IMR-90 (cell line): ENCODE measurements at regions not wholly inside any gene's neighbourhood (a gene's known extent, or its start where the extent isn't known, plus 50 kb on each side); places are given as distances from the start of the nearest gene placed in this dataset.

Experiments used
- ATAC-seq: fragments of 200-7000 bp; cut with Tn5 transposase; 2 replicates; pipeline ENCODE4 v1.9.1; 2020; ENCODE audit warnings: low read depth, mild to moderate bottlenecking, moderate library complexity
- BruUV-seq: library from RNA; stranded (reverse); fragments of 400-500 nt; replicated peaks from 2 replicates; lab custom pipeline; 2021; lab: Mats Ljungman, UMichigan
- CTCF ChIA-PET: fragments of 300-600 bp; formaldehyde crosslinking; extraction: SDS; loops from one replicate; lab custom pipeline; 2021; ENCODE audit warnings: antibody characterized with exemption; lab: Yijun Ruan, JAX
- POLR2A ChIA-PET: fragments of 300-600 bp; sonication (Branson Sonifier 250); formaldehyde crosslinking; loops from one replicate; lab custom pipeline; 2022; ENCODE audit warnings: antibody characterized with exemption; ENCODE audit not compliant: unreplicated experiment; lab: Charles Lee
- DNase-seq: peaks from one replicate; pipeline ENCODE4 v3.0.0; 2013
- H2AFZ ChIP-seq: replicated peaks from 2 replicates; pipeline ENCODE3; 2013; ENCODE audit warnings: low read length, mild to moderate bottlenecking; ENCODE audit not compliant: poor library complexity
- H2AK5ac ChIP-seq: 2 replicates; pipeline ENCODE4 v1.6.1; 2013; ENCODE audit warnings: low read depth, low read length, inconsistent platforms
- H2AK9ac ChIP-seq: replicated peaks from 2 replicates; pipeline ENCODE3; 2013; ENCODE audit warnings: mild to moderate bottlenecking, low read depth, low read length, moderate library complexity; ENCODE audit not compliant: poor library complexity
- H2BK120ac ChIP-seq: 2 replicates; pipeline ENCODE4 v1.6.1; 2013; ENCODE audit warnings: low read depth, low read length, inconsistent platforms
- H2BK15ac ChIP-seq: 3 replicates; pipeline ENCODE4 v1.6.1; 2013; ENCODE audit warnings: low read depth, low read length, inconsistent platforms
- H2BK20ac ChIP-seq: 2 replicates; pipeline ENCODE4 v1.6.1; 2013; ENCODE audit warnings: low read depth, mild to moderate bottlenecking, inconsistent platforms, low read length, moderate library complexity
- H2BK5ac ChIP-seq: 2 replicates; pipeline ENCODE4 v1.6.1; 2013; ENCODE audit warnings: mild to moderate bottlenecking, low read depth, low read length, inconsistent platforms; ENCODE audit not compliant: poor library complexity, severe bottlenecking
- H3K14ac ChIP-seq: replicated peaks from 2 replicates; pipeline ENCODE4 v1.6.1; 2013; ENCODE audit warnings: low read depth, low read length, inconsistent platforms
- H3K18ac ChIP-seq: 2 replicates; pipeline ENCODE4 v1.6.1; 2013; ENCODE audit warnings: low read depth, low read length, control low read depth
- H3K23ac ChIP-seq: 2 replicates; pipeline ENCODE4 v1.6.1; 2013; ENCODE audit warnings: low read depth, low read length, inconsistent platforms
- H3K27ac ChIP-seq: 2 replicates; pipeline ENCODE4 v1.5.1; 2013; ENCODE audit warnings: mild to moderate bottlenecking, control low read depth, low read length; ENCODE audit not compliant: insufficient read depth
- H3K27me3 ChIP-seq: 2 replicates; pipeline ENCODE4 v1.6.1; 2013; ENCODE audit warnings: low read length; ENCODE audit not compliant: control insufficient read depth, insufficient read depth
- H3K36me3 ChIP-seq: 2 replicates; pipeline ENCODE4 v1.6.1; 2013; ENCODE audit warnings: low read length, mixed read lengths; ENCODE audit not compliant: control insufficient read depth, insufficient read depth
- H3K4ac ChIP-seq: 2 replicates; pipeline ENCODE4 v1.6.1; 2013; ENCODE audit warnings: low read depth, low read length, inconsistent platforms
- H3K4me1 ChIP-seq: 2 replicates; pipeline ENCODE4 v1.6.1; 2013; ENCODE audit warnings: low read length, mixed read lengths; ENCODE audit not compliant: control insufficient read depth, insufficient read depth
- H3K4me2 ChIP-seq: 2 replicates; pipeline ENCODE4 v1.6.1; 2013; ENCODE audit warnings: low read depth, mild to moderate bottlenecking, control low read depth, low read length, moderate library complexity
- H3K4me3 ChIP-seq: 2 replicates; pipeline ENCODE4 v1.5.1; 2013; ENCODE audit warnings: low read depth, mild to moderate bottlenecking, control low read depth, low read length, moderate library complexity; ENCODE audit not compliant: insufficient read depth
- H3K56ac ChIP-seq: 2 replicates; pipeline ENCODE4 v1.6.1; 2013; ENCODE audit warnings: low read length, inconsistent platforms; ENCODE audit not compliant: insufficient read depth; ENCODE audit errors: extremely low read depth
- H3K79me1 ChIP-seq, 2 experiments: 2 replicates each; pipeline ENCODE4 v1.6.1; 2013; ENCODE audit warnings: low read length in 2 of 2, inconsistent platforms in 1 of 2, low read depth in 1 of 2
- H3K9ac ChIP-seq: 2 replicates; pipeline ENCODE4 v1.6.1; 2013; ENCODE audit warnings: low read depth, low read length, control low read depth
- H3K9me1 ChIP-seq: 2 replicates; pipeline ENCODE4 v1.6.1; 2013; ENCODE audit warnings: low read length, inconsistent platforms; ENCODE audit not compliant: insufficient read depth
- H3K9me3 ChIP-seq: 2 replicates; pipeline ENCODE4 v1.6.1; 2013; ENCODE audit warnings: low read length; ENCODE audit not compliant: control insufficient read depth, insufficient read depth
- H4K20me1 ChIP-seq: 2 replicates; pipeline ENCODE4 v1.6.1; 2013; ENCODE audit warnings: low read length, inconsistent platforms; ENCODE audit not compliant: insufficient read depth
- H4K5ac ChIP-seq: 2 replicates; pipeline ENCODE4 v1.6.1; 2013; ENCODE audit warnings: mild to moderate bottlenecking, low read depth, low read length, control low read depth
- H4K8ac ChIP-seq, 2 experiments: 2 replicates each; pipeline ENCODE4 v1.6.1; 2013; ENCODE audit warnings: low read depth in 2 of 2, low read length in 2 of 2, control low read depth in 1 of 2, inconsistent platforms in 1 of 2
- H4K91ac ChIP-seq: 2 replicates; pipeline ENCODE4 v1.6.1; 2013; ENCODE audit warnings: low read depth, low read length, inconsistent platforms; ENCODE audit not compliant: insufficient read depth
- BHLHE40 ChIP-seq: fragments of 150-350 bp; IDR thresholded peaks from 2 replicates; pipeline ENCODE4 v1.6.1; 2016; ENCODE audit warnings: mild to moderate bottlenecking, low read depth, low read length
- CEBPB ChIP-seq: IDR thresholded peaks from 2 replicates; pipeline ENCODE4 v1.6.1; 2012; ENCODE audit warnings: low read depth, low read length, improper control_type of control experiment
- CHD1 ChIP-seq: IDR thresholded peaks from 2 replicates; pipeline ENCODE4 v1.6.1; 2012; ENCODE audit warnings: low read depth, low read length, improper control_type of control experiment
- FOS ChIP-seq: fragments of 150-350 bp; IDR thresholded peaks from 2 replicates; pipeline ENCODE4 v1.6.1; 2016; ENCODE audit warnings: low read depth, low read length
- MAFK ChIP-seq: IDR thresholded peaks from 2 replicates; pipeline ENCODE4 v1.6.1; 2012; ENCODE audit warnings: low read depth, low read length, improper control_type of control experiment
- MAZ ChIP-seq: IDR thresholded peaks from 2 replicates; pipeline ENCODE4 v1.6.1; 2012; ENCODE audit warnings: low read depth, mild to moderate bottlenecking, low read length, improper control_type of control experiment, moderate library complexity, borderline replicate concordance
- MXI1 ChIP-seq: IDR thresholded peaks from 2 replicates; pipeline ENCODE4 v1.6.1; 2012; ENCODE audit warnings: low read depth, mild to moderate bottlenecking, low read length, moderate library complexity, borderline replicate concordance
- NFE2L2 ChIP-seq: fragments of 150-350 bp; IDR thresholded peaks from 2 replicates; pipeline ENCODE4 v1.6.1; 2016; ENCODE audit warnings: low read depth, mild to moderate bottlenecking, low read length
- POLR2A ChIP-seq: IDR thresholded peaks from 2 replicates; pipeline ENCODE4 v1.6.1; 2012; ENCODE audit warnings: mild to moderate bottlenecking, low read depth, low read length
- RAD21 ChIP-seq: IDR thresholded peaks from 2 replicates; pipeline ENCODE4 v1.6.1; 2012; ENCODE audit warnings: low read length, improper control_type of control experiment
- RCOR1 ChIP-seq: IDR thresholded peaks from 2 replicates; pipeline ENCODE4 v1.6.1; 2012; ENCODE audit warnings: mild to moderate bottlenecking, low read length, improper control_type of control experiment; ENCODE audit not compliant: insufficient replicate concordance
- RFX5 ChIP-seq: IDR thresholded peaks from 2 replicates; pipeline ENCODE4 v1.8.0; 2012; ENCODE audit warnings: low read depth, mild to moderate bottlenecking, low read length, moderate library complexity
- SMC3 ChIP-seq: fragments of 150-350 bp; IDR thresholded peaks from 2 replicates; pipeline ENCODE4 v1.6.1; 2016; ENCODE audit warnings: low read depth, mild to moderate bottlenecking, antibody characterized with exemption, low read length, moderate library complexity
- WGBS, 2 experiments: methylation state at CpG; one replicate each; pipeline versions ENCODE4 v1.1.5 to v1.1.7; 2013; ENCODE audit warnings: missing lambda C conversion rate in 2 of 2; ENCODE audit not compliant: insufficient read length in 1 of 2; ENCODE audit errors: extremely low coverage in 2 of 2; 5-methylcytosine and 5-hydroxymethylcytosine counted together
- dilution Hi-C: fragments of 300-500 bp; cut with HindIII; formaldehyde crosslinking; loops from one replicate; pipeline ENCODE4 v1.14.3; 2018; ENCODE audit warnings: low sequenced_read_pairs; ENCODE audit not compliant: unreplicated experiment
- in situ Hi-C: fragments of 300-500 bp; cut with MboI; formaldehyde crosslinking; loops from 3 replicates; pipeline ENCODE4 v1.14.3; 2019; ENCODE audit warnings: low sequenced_read_pairs, inconsistent platforms, mixed read lengths
- intact Hi-C: fragments of 100-400 bp; cut with micrococcal nuclease; formaldehyde crosslinking; loops from 2 replicates; pipeline ENCODE4 v1.10.0; 2022
- TF ChIP-seq, protein P1 (sequence below): fragments of 150-350 bp; IDR thresholded peaks from 2 replicates; pipeline ENCODE4 v1.6.1; 2016; ENCODE audit warnings: low read depth, mild to moderate bottlenecking, low read length, moderate library complexity, borderline replicate concordance
- TF ChIP-seq, protein P2 (sequence below): fragments of 150-350 bp; IDR thresholded peaks from 2 replicates; pipeline ENCODE4 v1.6.1; 2017; ENCODE audit warnings: mild to moderate bottlenecking, antibody characterized with exemption, low read length, low read depth
- TF ChIP-seq, protein P3 (sequence below): conservative IDR thresholded peaks from 2 replicates; pipeline ENCODE4 v1.5.1; 2012; ENCODE audit warnings: mild to moderate bottlenecking, low read depth, low read length, improper control_type of control experiment

DNA sequence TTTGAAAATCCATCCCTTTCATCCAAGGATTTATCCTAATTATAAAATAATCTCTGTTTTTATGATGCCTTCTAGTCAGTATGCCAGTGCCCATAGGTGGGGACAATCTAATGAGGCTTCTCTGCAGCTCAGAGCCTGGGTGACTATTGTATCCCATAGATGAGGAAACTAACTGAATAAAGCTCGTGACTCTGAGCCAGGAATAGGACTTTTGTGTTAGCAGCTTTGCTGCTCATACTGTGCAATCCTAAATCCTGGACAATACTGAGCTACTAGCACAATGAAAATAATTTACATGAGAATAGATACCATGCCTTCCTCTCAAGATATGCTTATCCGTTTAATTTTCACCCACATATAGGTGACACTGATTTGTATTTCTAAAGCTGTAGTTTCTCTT, 443.0 kb downstream of the PLK2 start:
- no peaks in the 10 kb centered on the region for H3K79me1 ChIP-seq
- no peak overlapping the region for H2AK9ac ChIP-seq
- H3K27me3 ChIP-seq = no peaks in the 10 kb centered on the region
- H2AFZ ChIP-seq = no peak overlapping the region
- no peak overlapping the region for H3K14ac ChIP-seq
- no peak overlapping the region for H4K8ac ChIP-seq
- H2AK5ac ChIP-seq = no peak overlapping the region
- no peak overlapping the region for H2BK20ac ChIP-seq
- no TSS peak for BruUV-seq
- H3K27ac ChIP-seq = no peak overlapping the region
- no peak overlapping the region for H3K4me2 ChIP-seq
- dilution Hi-C loops (no loop called here), intact Hi-C loops (no loop called here), in situ Hi-C loops (no loop called here)
- H4K20me1 ChIP-seq = no peaks in the 10 kb centered on the region
- no peaks in the 10 kb centered on the region for H3K36me3 ChIP-seq
- no peak for DNase-seq
- H3K4ac ChIP-seq = no peak overlapping the region
- H3K56ac ChIP-seq = no peak overlapping the region
- no peak overlapping the region for H3K9ac ChIP-seq
- no peak overlapping the region for H2BK5ac ChIP-seq
- WGBS, 2 experiments = no CpG with 5 or more reads among the region's 2 CpGs
- no peak for ATAC-seq
- no peak overlapping the region for H4K91ac ChIP-seq
- TF ChIP-seq MXI1 (no peak), MAZ (no peak), CEBPB (no peak), SMC3 (no peak), RAD21 (no peak), CHD1 (no peak), FOS (no peak), RFX5 (no peak), NFE2L2 (no peak), MAFK (no peak), BHLHE40 (no peak), POLR2A (no peak), RCOR1 (no peak)
- TF ChIP-seq, protein P1, sequence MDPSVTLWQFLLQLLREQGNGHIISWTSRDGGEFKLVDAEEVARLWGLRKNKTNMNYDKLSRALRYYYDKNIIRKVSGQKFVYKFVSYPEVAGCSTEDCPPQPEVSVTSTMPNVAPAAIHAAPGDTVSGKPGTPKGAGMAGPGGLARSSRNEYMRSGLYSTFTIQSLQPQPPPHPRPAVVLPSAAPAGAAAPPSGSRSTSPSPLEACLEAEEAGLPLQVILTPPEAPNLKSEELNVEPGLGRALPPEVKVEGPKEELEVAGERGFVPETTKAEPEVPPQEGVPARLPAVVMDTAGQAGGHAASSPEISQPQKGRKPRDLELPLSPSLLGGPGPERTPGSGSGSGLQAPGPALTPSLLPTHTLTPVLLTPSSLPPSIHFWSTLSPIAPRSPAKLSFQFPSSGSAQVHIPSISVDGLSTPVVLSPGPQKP = no peak
- TF ChIP-seq, protein P2, sequence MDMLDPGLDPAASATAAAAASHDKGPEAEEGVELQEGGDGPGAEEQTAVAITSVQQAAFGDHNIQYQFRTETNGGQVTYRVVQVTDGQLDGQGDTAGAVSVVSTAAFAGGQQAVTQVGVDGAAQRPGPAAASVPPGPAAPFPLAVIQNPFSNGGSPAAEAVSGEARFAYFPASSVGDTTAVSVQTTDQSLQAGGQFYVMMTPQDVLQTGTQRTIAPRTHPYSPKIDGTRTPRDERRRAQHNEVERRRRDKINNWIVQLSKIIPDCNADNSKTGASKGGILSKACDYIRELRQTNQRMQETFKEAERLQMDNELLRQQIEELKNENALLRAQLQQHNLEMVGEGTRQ = no peak
- TF ChIP-seq, protein P3, sequence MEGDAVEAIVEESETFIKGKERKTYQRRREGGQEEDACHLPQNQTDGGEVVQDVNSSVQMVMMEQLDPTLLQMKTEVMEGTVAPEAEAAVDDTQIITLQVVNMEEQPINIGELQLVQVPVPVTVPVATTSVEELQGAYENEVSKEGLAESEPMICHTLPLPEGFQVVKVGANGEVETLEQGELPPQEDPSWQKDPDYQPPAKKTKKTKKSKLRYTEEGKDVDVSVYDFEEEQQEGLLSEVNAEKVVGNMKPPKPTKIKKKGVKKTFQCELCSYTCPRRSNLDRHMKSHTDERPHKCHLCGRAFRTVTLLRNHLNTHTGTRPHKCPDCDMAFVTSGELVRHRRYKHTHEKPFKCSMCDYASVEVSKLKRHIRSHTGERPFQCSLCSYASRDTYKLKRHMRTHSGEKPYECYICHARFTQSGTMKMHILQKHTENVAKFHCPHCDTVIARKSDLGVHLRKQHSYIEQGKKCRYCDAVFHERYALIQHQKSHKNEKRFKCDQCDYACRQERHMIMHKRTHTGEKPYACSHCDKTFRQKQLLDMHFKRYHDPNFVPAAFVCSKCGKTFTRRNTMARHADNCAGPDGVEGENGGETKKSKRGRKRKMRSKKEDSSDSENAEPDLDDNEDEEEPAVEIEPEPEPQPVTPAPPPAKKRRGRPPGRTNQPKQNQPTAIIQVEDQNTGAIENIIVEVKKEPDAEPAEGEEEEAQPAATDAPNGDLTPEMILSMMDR = no peak
- ChIA-PET CTCF (no interaction called here), POLR2A (no interaction called here)
- no peak overlapping the region for H2BK15ac ChIP-seq
- H3K9me1 ChIP-seq = no peaks in the 10 kb centered on the region
- H3K4me3 ChIP-seq = no peak overlapping the region
- H3K18ac ChIP-seq = no peak overlapping the region
- no peaks in the 10 kb centered on the region for H3K9me3 ChIP-seq
- peaks cover 5% of the 10 kb centered on the region for H3K4me1 ChIP-seq
- H2BK120ac ChIP-seq = no peak overlapping the region
- H3K23ac ChIP-seq = no peak overlapping the region
- H4K5ac ChIP-seq = no peak overlapping the region
